Aorta (tissue), 5 donors: ENCODE measurements at regions not wholly inside any gene's neighbourhood (a gene's known extent, or its start where the extent isn't known, plus 50 kb on each side); places are given as distances from the start of the nearest gene placed in this dataset.

Source experiments
- ATAC-seq: fragments of 200-7000 bp; cut with Tn5 transposase; one replicate; pipeline ENCODE4 v1.9.1; 2022; ENCODE audit warnings: moderate library complexity; ENCODE audit not compliant: low FRiP score
- DNase-seq, 2 donors: peaks; one replicate each; pipeline ENCODE4 v3.0.0-alpha.2; 2020
- H3K27ac ChIP-seq, 2 donors: one replicate each; pipeline ENCODE4 v1.5.1; 2013; ENCODE audit warnings: low read length in 2 of 2, mild to moderate bottlenecking in 2 of 2, moderate library complexity in 2 of 2, control low read depth in 1 of 2, inconsistent platforms in 1 of 2, low read depth in 1 of 2
- H3K27me3 ChIP-seq, 2 donors: one replicate each; pipeline ENCODE4 v1.6.1; 2013; ENCODE audit warnings: control low read depth in 1 of 2, low read length in 1 of 2, mild to moderate bottlenecking in 1 of 2, moderate library complexity in 1 of 2; ENCODE audit not compliant: insufficient read depth in 2 of 2, control insufficient read depth in 1 of 2
- H3K36me3 ChIP-seq, 2 donors: one replicate each; pipeline ENCODE4 v1.6.1; 2013; ENCODE audit warnings: control low read depth in 1 of 2, low read length in 1 of 2, mild to moderate bottlenecking in 1 of 2; ENCODE audit not compliant: insufficient read depth in 2 of 2, control insufficient read depth in 1 of 2
- H3K4me1 ChIP-seq, 2 donors: one replicate each; pipeline ENCODE4 v1.6.1; 2013; ENCODE audit warnings: low read length in 2 of 2, control low read depth in 1 of 2, mild to moderate bottlenecking in 1 of 2, moderate library complexity in 1 of 2; ENCODE audit not compliant: insufficient read depth in 2 of 2, control insufficient read depth in 1 of 2
- H3K4me3 ChIP-seq, 2 donors: one replicate each; pipeline ENCODE4 v1.5.1; 2013; ENCODE audit warnings: low read length in 2 of 2, control low read depth in 1 of 2, mild to moderate bottlenecking in 1 of 2
- H3K9me3 ChIP-seq: one replicate; pipeline ENCODE4 v1.6.1; 2013; ENCODE audit warnings: mild to moderate bottlenecking, low read length; ENCODE audit not compliant: control insufficient read depth
- WGBS, 2 donors: extraction: QIAGEN DNeasy Blood & Tissue Kit; methylation state at CpG; one replicate each; pipeline ENCODE4 v1.1.7; 2013; 5-methylcytosine and 5-hydroxymethylcytosine counted together
- intact Hi-C, 2 donors: fragments of 100-400 bp; cut with DNase I; formaldehyde crosslinking; loops; one replicate each; pipeline versions ENCODE4 v1.14.2 to v1.15.0; 2022
- donor health status: healthy with polysubstance abuse.
- donor health status: Bipolar disorder and iron deficiency.
- donor health status: DM: no; HTN: no; CAD: no.
- donor health status: DM: no; HTN: no; CAD: no.
- donor health status: DM: yes; HTN: yes; CAD: no.

DNA sequence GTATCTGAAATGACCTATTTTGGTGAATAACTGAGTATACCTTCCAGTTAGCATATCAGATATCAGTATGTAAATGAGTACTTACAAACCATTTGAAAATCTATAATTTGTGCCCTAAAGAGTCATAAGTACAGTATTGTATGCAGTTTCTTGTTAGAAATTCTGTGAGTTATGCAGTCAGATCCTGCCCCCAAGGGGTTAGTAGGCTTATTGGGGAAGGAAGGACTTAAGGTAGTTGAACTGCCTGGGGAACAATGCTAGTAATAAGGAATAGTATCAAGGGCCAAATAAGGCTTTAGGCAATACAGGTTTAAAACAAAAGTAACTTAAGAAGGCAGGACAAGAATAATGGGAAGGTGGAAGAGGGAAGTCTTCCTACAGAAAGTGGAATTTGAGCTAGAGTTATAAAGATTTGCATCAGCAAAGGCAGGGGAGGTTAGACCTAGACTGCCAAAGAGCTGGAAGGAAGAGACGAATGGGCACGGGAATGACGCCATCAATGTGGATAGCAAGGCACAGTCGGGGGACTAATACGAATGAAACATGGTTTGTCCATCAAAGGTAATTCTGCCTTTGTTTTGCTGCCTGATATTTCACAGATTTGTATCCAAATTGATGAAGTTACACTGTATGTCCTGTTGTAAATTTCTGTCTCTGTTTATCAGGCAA, 182.9 kb upstream of the DPYD start:
- Histone ChIP-seq H3K36me3 (no peaks in the 10 kb centered on the region), H3K9me3 (no peaks in the 10 kb centered on the region), H3K27ac (no peak overlapping the region), H3K4me3 (no peak overlapping the region), H3K27me3 (no peaks in the 10 kb centered on the region), H3K4me1 (no peaks in the 10 kb centered on the region)
- no peak for DNase-seq
- intact Hi-C loops: no loop called here
- ATAC-seq: no peak
- 38 to 49% methylated on average over 5 of the region's 5 CpGs for WGBS, 2 donors

GRCh38 chr1:98102345-98103030, 181.7 kb upstream of the DPYD start:
- ATAC-seq (no peak), DNase-seq (no peak)
- intact Hi-C loops: no loop called here
- Histone ChIP-seq H3K4me1 (no peaks in the 10 kb centered on the region), H3K27me3 (no peaks in the 10 kb centered on the region), H3K9me3 (no peaks in the 10 kb centered on the region), H3K36me3 (no peaks in the 10 kb centered on the region), H3K27ac (no peak overlapping the region), H3K4me3 (no peak overlapping the region)
- 55 to 58% methylated on average over 4 of the region's 4 CpGs for WGBS, 2 donors

GRCh38 chr1:98101364-98101763, 180.5 kb upstream of the DPYD start:
- ATAC-seq (no peak), DNase-seq (no peak)
- no peaks in the 10 kb centered on the region for H3K4me1 ChIP-seq
- H3K36me3 ChIP-seq: no peaks in the 10 kb centered on the region
- H3K27ac ChIP-seq: no peak overlapping the region
- H3K4me3 ChIP-seq: no peak overlapping the region
- no peaks in the 10 kb centered on the region for H3K27me3 ChIP-seq
- 84 to 88% methylated on average over 2 of the region's 2 CpGs for WGBS, 2 donors
- intact Hi-C loops: no loop called here
- H3K9me3 ChIP-seq: no peaks in the 10 kb centered on the region

DNA sequence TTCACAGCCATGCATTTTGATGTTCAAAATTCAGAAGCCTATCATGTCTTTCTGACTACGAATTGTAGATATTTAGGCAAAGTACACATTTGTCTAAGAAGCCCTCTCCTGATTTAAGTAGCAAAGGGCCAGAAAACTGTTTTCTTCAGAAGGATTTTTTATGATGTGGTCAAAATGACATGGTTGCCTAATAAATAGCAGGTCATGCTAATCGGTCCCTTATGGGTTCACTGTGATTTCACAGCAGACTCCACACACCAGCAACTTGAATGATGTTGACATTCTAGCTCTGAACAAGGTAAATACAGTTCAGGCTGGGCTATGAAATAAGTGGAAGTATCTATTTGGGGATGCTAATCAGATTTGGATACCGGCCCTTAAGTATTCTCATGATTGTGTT, 178.7 kb upstream of the DPYD start:
- Histone ChIP-seq H3K27me3 (no peaks in the 10 kb centered on the region), H3K9me3 (no peaks in the 10 kb centered on the region), H3K4me3 (no peak overlapping the region), H3K36me3 (no peaks in the 10 kb centered on the region), H3K27ac (no peak overlapping the region), H3K4me1 (no peaks in the 10 kb centered on the region)
- ATAC-seq (no peak), DNase-seq (no peak)
- intact Hi-C loops: no loop called here
- 53 to 56% methylated on average over 3 of the region's 3 CpGs for WGBS, 2 donors

DNA sequence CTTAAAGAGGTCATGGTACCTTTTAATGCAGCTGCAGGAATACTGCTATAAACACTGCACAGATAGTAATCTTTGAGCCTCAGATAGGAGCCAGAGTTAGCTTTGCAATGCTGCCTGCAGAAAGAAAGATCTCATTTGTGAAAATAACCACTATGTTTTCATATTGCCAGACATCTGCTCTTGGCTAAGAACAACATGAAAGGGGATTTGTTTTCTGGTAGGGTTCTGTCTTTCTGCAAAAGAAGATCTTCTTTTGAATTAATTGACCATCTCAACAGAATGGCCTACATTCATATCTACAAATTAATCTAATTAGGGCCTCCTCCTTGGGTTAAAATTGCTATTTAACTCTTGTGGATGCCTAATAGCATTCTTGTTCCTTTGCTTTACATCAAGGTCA, 177.6 kb upstream of the DPYD start:
- H3K4me3 ChIP-seq: no peak overlapping the region
- H3K27ac ChIP-seq: no peak overlapping the region
- H3K9me3 ChIP-seq: no peaks in the 10 kb centered on the region
- DNase-seq (no peak), ATAC-seq (no peak)
- no peaks in the 10 kb centered on the region for H3K4me1 ChIP-seq
- H3K27me3 ChIP-seq: no peaks in the 10 kb centered on the region
- no peaks in the 10 kb centered on the region for H3K36me3 ChIP-seq
- intact Hi-C loops: no loop called here

GRCh38 chr1:98090351-98090750, 169.5 kb upstream of the DPYD start:
- no peaks in the 10 kb centered on the region for H3K27me3 ChIP-seq
- H3K4me3 ChIP-seq: no peak overlapping the region
- DNase-seq: no peak
- H3K4me1 ChIP-seq: no peaks in the 10 kb centered on the region
- no peak overlapping the region for H3K27ac ChIP-seq
- no peak for ATAC-seq
- intact Hi-C loops: no loop called here
- H3K36me3 ChIP-seq: no peaks in the 10 kb centered on the region
- H3K9me3 ChIP-seq: no peaks in the 10 kb centered on the region

- Histone ChIP-seq H3K9me3 (no peaks in the 10 kb centered on the region), H3K27ac (no peak overlapping the region), H3K27me3 (no peaks in the 10 kb centered on the region), H3K36me3 (no peaks in the 10 kb centered on the region), H3K4me1 (no peaks in the 10 kb centered on the region), H3K4me3 (no peak overlapping the region)
- intact Hi-C loops: no loop called here
- ATAC-seq (no peak), DNase-seq (no peak)
- WGBS, 2 donors: 10 to 18% methylated on average over 3 of the region's 3 CpGs
These were observed 167.5 kb upstream of the DPYD start for GRCh38 chr1:98088381-98088780.

DNA sequence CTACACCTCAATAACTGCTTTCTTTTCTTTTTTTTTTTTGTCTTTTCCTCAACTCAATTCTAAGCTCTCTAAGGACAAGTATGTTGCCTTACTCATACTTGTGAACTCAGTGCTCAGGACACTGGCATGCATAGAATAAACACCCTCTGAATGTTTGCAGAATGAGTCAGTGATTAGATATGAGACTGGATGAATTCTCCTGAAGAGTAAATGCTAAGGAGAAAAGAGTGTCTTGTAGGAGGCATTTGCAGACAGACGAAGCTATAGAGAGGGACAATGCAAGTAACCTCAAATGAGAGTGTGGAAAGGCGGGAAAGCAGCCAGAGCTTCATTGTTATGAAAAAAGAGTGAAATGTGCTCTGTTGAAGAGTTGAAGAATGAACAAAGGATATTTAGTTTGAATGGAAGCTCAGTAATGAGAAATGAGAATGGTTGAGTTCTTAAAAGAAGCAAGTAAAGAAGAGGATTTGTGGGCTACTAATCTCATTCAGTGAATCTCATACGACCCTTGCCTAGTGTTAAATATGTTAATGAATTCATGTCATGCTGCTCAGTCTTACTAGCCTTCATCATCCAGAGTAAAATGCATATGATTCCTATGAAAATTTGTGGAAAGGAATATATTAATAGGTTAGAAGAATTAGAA, 166.1 kb upstream of the DPYD start:
- ATAC-seq (no peak), DNase-seq (no peak)
- Histone ChIP-seq H3K4me1 (no peaks in the 10 kb centered on the region), H3K9me3 (no peaks in the 10 kb centered on the region), H3K27ac (no peak overlapping the region), H3K36me3 (no peaks in the 10 kb centered on the region), H3K27me3 (no peaks in the 10 kb centered on the region), H3K4me3 (no peak overlapping the region)
- 51 to 57% methylated on average over 3 of the region's 3 CpGs for WGBS, 2 donors
- intact Hi-C loops: no loop called here

DNA sequence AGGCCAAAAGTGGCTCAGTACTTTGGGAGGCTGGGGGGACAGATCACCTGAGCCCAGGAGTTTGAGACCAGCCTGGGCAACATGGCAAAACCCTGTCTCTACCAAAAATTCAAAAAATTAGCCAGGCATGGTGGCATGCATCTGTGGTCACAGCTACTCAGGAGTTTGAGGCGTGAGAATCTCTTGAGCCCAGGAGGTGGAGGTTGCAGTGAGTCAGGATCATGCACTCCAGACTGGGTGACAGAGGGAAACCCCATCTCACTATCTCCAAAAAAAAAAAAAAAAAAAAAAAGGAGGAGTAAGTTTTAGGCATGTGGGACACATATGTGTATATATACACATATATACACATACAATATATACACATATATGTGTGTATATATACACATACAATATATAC, 165.3 kb upstream of the DPYD start:
- DNase-seq (no peak), ATAC-seq (no peak)
- Histone ChIP-seq H3K4me3 (no peak overlapping the region), H3K4me1 (no peaks in the 10 kb centered on the region), H3K36me3 (no peaks in the 10 kb centered on the region), H3K27ac (no peak overlapping the region), H3K9me3 (no peaks in the 10 kb centered on the region), H3K27me3 (no peaks in the 10 kb centered on the region)
- intact Hi-C loops: no loop called here
- 99 to 100% methylated on average over 1 of the region's 1 CpG for WGBS, 2 donors
